H1 (cell line): ENCODE measurements at regions not wholly inside any gene's neighbourhood (a gene's known extent, or its start where the extent isn't known, plus 50 kb on each side); places are given as distances from the start of the nearest gene placed in this dataset.

Experiments used
- CEBPB ChIP-seq: IDR thresholded peaks from 2 replicates; pipeline ENCODE4 v1.6.1; 2012; ENCODE audit warnings: low read depth, low read length
- CTCF ChIP-seq, 3 experiments: IDR thresholded peaks; 1 replicate in 2 of 3; 2 replicates in 1 of 3; pipeline versions ENCODE4 v1.5.1 to v1.6.1; 2011; ENCODE audit warnings: low read length in 3 of 3, mild to moderate bottlenecking in 3 of 3, inconsistent platforms in 2 of 3, low read depth in 1 of 3, moderate library complexity in 1 of 3; ENCODE audit not compliant: insufficient read depth in 1 of 3; ENCODE audit errors: control extremely low read depth in 1 of 3
- JUND ChIP-seq: IDR thresholded peaks from 2 replicates; pipeline ENCODE4 v1.6.1; 2011; ENCODE audit warnings: mild to moderate bottlenecking, improper control_type of control experiment, low read length
- SIN3A ChIP-seq, 2 experiments: IDR thresholded peaks in 1 of 2; conservative IDR thresholded peaks in 1 of 2; 2 replicates each; pipeline ENCODE4 v1.6.1; 2011 to 2012; ENCODE audit warnings: low read length in 2 of 2, improper control_type of control experiment in 1 of 2, low read depth in 1 of 2, mild to moderate bottlenecking in 1 of 2
- USF2 ChIP-seq: IDR thresholded peaks from 2 replicates; pipeline ENCODE4 v1.6.1; 2011; ENCODE audit warnings: low read length, improper control_type of control experiment

DNA sequence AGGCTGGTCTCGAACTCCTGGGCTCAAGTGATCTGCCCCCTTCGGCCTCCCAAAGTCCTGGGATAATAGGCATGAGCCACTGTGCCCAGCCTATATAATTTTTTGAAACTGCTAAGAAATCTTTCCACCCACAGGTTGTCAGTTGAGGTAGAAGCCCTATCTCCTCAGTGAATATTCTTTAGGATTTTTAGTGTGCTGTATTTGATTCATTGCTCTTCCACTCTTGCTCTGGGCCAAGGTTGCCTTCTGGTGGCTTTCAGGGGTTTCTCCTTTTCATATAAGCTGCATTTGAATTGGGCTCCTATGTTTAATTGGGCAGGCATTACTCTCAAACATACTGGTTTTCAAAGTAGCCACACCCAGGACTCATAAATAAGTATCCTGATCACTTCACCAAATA is 931.2 kb downstream of the GATA3 start:
- TF ChIP-seq CEBPB (no peak), SIN3A (conservative IDR thresholded peaks at IDR 0.05 in 1 of 2, IDR thresholded peaks at IDR 0.05 in 1 of 2; ENCODE audit: low read depth in 1 of 2, low read length in 2 of 2) (no peak), CTCF (IDR thresholded peaks at IDR 0.05; ENCODE audit: control extremely low read depth in 1 of 3, insufficient read depth in 1 of 3, low read depth in 1 of 3, low read length in 3 of 3) (no peak), USF2 (no peak), JUND (no peak)
